B cell (primary cell): ENCODE measurements at regions not wholly inside any gene's neighbourhood (a gene's known extent, or its start where the extent isn't known, plus 50 kb on each side); places are given as distances from the start of the nearest gene placed in this dataset.

Experiments
- ATAC-seq: fragments of 200-7000 bp; cut with Tn5 transposase; one replicate; pipeline ENCODE4 v1.10.0; 2021; ENCODE audit warnings: low read depth, mild to moderate bottlenecking, moderate number of reproducible peaks, moderate library complexity
- CTCF ChIA-PET: fragments of 350-600 bp; sonication (Branson Sonifier 250); formaldehyde crosslinking; loops from one replicate; lab custom pipeline; 2021; ENCODE audit warnings: antibody characterized with exemption, inconsistent platforms; lab: Charles Lee
- POLR2A ChIA-PET: fragments of 350-600 bp; sonication (Branson Sonifier 250); formaldehyde crosslinking; loops from one replicate; lab custom pipeline; 2021; ENCODE audit warnings: antibody characterized with exemption; lab: Charles Lee
- DNase-seq: peaks from one replicate; pipeline ENCODE4 v3.0.0; 2013
- H2AFZ ChIP-seq: 2 replicates; pipeline ENCODE4 v1.6.1; 2012; ENCODE audit warnings: mild to moderate bottlenecking, low read depth, low read length; ENCODE audit not compliant: insufficient read depth, poor library complexity, severe bottlenecking
- H3K27ac ChIP-seq, 2 donors: 1 replicate in 1 of 2; 2 replicates in 1 of 2; pipeline ENCODE4 v1.5.1; 2012 to 2013; ENCODE audit warnings: low read length in 2 of 2, mild to moderate bottlenecking in 2 of 2, moderate library complexity in 1 of 2
- H3K27me3 ChIP-seq, 4 experiments: fragments of 200-600 bp in 1 of 4; sonication (generic) in 1 of 4; replicated peaks in 1 of 4; 1 replicate in 2 of 4; 2 replicates in 2 of 4; pipeline versions ENCODE4 v1.6.1 to v1.7.0; 2013 to 2016; ENCODE audit warnings: low read length in 3 of 4, mild to moderate bottlenecking in 2 of 4, mixed read lengths in 1 of 4, moderate library complexity in 1 of 4; ENCODE audit not compliant: insufficient read depth in 4 of 4, control insufficient read depth in 3 of 4; ENCODE audit errors: control extremely low read depth in 1 of 4
- H3K36me3 ChIP-seq, 2 experiments: replicated peaks in 1 of 2; 1 replicate in 1 of 2; 2 replicates in 1 of 2; pipeline versions ENCODE4 v1.6.1 to v1.7.1; 2013; ENCODE audit warnings: low read length in 1 of 2; ENCODE audit not compliant: insufficient read depth in 2 of 2, control insufficient read depth in 1 of 2; ENCODE audit errors: control extremely low read depth in 1 of 2, extremely low read depth in 1 of 2
- H3K4me1 ChIP-seq, 2 donors: fragments of 200-600 bp in 1 of 2; sonication (generic) in 1 of 2; 1 replicate in 1 of 2; 2 replicates in 1 of 2; pipeline versions ENCODE4 v1.5.1 to v1.6.1; 2013 to 2017; ENCODE audit warnings: low read length in 2 of 2; ENCODE audit not compliant: control insufficient read depth in 2 of 2, insufficient read depth in 2 of 2
- H3K4me2 ChIP-seq: replicated peaks from 2 replicates; pipeline ENCODE3; 2012; ENCODE audit warnings: mild to moderate bottlenecking, low read depth, low read length; ENCODE audit not compliant: poor library complexity, severe bottlenecking
- H3K4me3 ChIP-seq, 5 experiments: fragments of 200-600 bp in 1 of 5; sonication (generic) in 1 of 5; 1 replicate in 3 of 5; 2 replicates in 2 of 5; pipeline versions ENCODE4 v1.5.1 to v1.7.0; 2011 to 2016; ENCODE audit warnings: low read length in 4 of 5, mild to moderate bottlenecking in 4 of 5, low read depth in 2 of 5, control low read depth in 1 of 5, moderate library complexity in 1 of 5; ENCODE audit not compliant: insufficient read depth in 1 of 5; ENCODE audit errors: control extremely low read depth in 1 of 5, extremely low read depth in 1 of 5
- H3K79me2 ChIP-seq: fragments of 200-600 bp; sonication (generic); one replicate; pipeline ENCODE4 v1.6.0; 2016; ENCODE audit warnings: low read length; ENCODE audit not compliant: control insufficient read depth, insufficient read depth
- H3K9ac ChIP-seq: fragments of 200-600 bp; sonication (generic); 2 replicates; pipeline ENCODE4 v1.6.1; 2017; ENCODE audit warnings: mild to moderate bottlenecking, low read length, moderate library complexity
- H3K9me3 ChIP-seq, 3 donors: one replicate each; pipeline versions ENCODE4 v1.6.1 to v1.7.1; 2013; ENCODE audit warnings: low read length in 2 of 3; ENCODE audit not compliant: control insufficient read depth in 2 of 3, insufficient read depth in 1 of 3; ENCODE audit errors: control extremely low read depth in 1 of 3
- H4K20me1 ChIP-seq: 2 replicates; pipeline ENCODE4 v1.6.0; 2012; ENCODE audit warnings: mild to moderate bottlenecking, low read length; ENCODE audit not compliant: insufficient read depth, control insufficient read depth, poor library complexity, severe bottlenecking
- H3K27ac Mint-ChIP-seq: one replicate; pipeline ENCODE4 v1.8.0; 2021; ENCODE audit warnings: mixed read lengths
- H3K27me3 Mint-ChIP-seq: one replicate; pipeline ENCODE4 v1.8.0; 2021; ENCODE audit warnings: mixed read lengths
- H3K4me1 Mint-ChIP-seq: one replicate; pipeline ENCODE4 v1.8.0; 2021; ENCODE audit warnings: mixed read lengths
- H3K4me3 Mint-ChIP-seq: one replicate; pipeline ENCODE4 v1.8.0; 2021; ENCODE audit warnings: mixed read lengths
- H3K9me3 Mint-ChIP-seq: one replicate; pipeline ENCODE4 v1.8.0; 2022; ENCODE audit warnings: mixed read lengths; ENCODE audit not compliant: insufficient read depth
- EZH2 ChIP-seq: IDR thresholded peaks from 2 replicates; pipeline ENCODE4 v1.6.1; 2012; ENCODE audit warnings: borderline replicate concordance, low read depth, mild to moderate bottlenecking, moderate library complexity, low read length; ENCODE audit not compliant: insufficient read depth, poor library complexity, severe bottlenecking
- WGBS: methylation state at CpG from one replicate; pipeline ENCODE4 v1.1.5; 2013; ENCODE audit warnings: missing lambda C conversion rate; ENCODE audit not compliant: insufficient coverage; 5-methylcytosine and 5-hydroxymethylcytosine counted together
- intact Hi-C: fragments of 100-400 bp; cut with micrococcal nuclease; formaldehyde crosslinking; loops from one replicate; pipeline ENCODE4 v1.10.0; 2022
- TF ChIP-seq, protein P1 (sequence below): fragments of 200-600 bp; IDR thresholded peaks from one replicate; pipeline ENCODE4 v1.8.0; 2022; ENCODE audit warnings: antibody characterized with exemption, mild to moderate bottlenecking

DNA sequence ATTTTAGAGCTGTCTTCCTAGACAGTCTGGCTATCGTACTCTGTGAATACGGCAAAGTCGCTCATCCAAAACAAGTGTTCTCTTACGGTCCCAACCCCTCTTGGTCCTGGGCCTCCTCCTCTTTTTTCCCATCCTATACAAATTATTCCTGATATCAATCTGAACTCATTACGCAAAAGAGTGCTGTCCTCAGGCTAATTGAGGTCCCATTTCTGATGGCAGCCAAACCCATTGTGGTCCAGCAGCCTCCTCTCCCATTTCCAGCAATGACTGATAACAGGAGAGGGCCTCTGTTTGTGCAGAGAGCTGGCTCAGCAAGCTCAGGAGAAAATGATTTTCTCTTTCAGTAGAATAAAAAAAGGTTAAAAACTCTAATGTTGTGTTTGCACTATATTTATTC is 203.4 kb upstream of the GHITM start:
- POLR2A ChIA-PET: no interaction called here
- no peak overlapping the region for H3K4me2 ChIP-seq
- intact Hi-C loops: no loop called here
- H2AFZ ChIP-seq: no peak overlapping the region
- H3K79me2 ChIP-seq: no peaks in the 10 kb centered on the region
- H3K4me1 ChIP-seq: no peaks in the 10 kb centered on the region
- no peak overlapping the region for H3K4me3 ChIP-seq
- no peak for ATAC-seq
- no peak overlapping the region for H3K4me3 Mint-ChIP-seq
- no peaks in the 10 kb centered on the region for H3K9me3 Mint-ChIP-seq
- H3K27me3 Mint-ChIP-seq: no peaks in the 10 kb centered on the region
- H3K27ac Mint-ChIP-seq: no peak overlapping the region
- H3K9ac ChIP-seq: no peak overlapping the region
- WGBS: 95% methylated on average over 4 of the region's 5 CpGs
- H3K9me3 ChIP-seq: no peaks in the 10 kb centered on the region
- H3K27ac ChIP-seq: no peak overlapping the region
- no peaks in the 10 kb centered on the region for H4K20me1 ChIP-seq
- no peaks in the 10 kb centered on the region for H3K27me3 ChIP-seq
- DNase-seq: no peak
- H3K4me1 Mint-ChIP-seq: no peaks in the 10 kb centered on the region
- TF ChIP-seq, protein P1, sequence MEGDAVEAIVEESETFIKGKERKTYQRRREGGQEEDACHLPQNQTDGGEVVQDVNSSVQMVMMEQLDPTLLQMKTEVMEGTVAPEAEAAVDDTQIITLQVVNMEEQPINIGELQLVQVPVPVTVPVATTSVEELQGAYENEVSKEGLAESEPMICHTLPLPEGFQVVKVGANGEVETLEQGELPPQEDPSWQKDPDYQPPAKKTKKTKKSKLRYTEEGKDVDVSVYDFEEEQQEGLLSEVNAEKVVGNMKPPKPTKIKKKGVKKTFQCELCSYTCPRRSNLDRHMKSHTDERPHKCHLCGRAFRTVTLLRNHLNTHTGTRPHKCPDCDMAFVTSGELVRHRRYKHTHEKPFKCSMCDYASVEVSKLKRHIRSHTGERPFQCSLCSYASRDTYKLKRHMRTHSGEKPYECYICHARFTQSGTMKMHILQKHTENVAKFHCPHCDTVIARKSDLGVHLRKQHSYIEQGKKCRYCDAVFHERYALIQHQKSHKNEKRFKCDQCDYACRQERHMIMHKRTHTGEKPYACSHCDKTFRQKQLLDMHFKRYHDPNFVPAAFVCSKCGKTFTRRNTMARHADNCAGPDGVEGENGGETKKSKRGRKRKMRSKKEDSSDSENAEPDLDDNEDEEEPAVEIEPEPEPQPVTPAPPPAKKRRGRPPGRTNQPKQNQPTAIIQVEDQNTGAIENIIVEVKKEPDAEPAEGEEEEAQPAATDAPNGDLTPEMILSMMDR: no peak
- TF ChIP-seq EZH2: no peak
- H3K36me3 ChIP-seq: no peaks in the 10 kb centered on the region
- CTCF ChIA-PET: no interaction called here

DNA sequence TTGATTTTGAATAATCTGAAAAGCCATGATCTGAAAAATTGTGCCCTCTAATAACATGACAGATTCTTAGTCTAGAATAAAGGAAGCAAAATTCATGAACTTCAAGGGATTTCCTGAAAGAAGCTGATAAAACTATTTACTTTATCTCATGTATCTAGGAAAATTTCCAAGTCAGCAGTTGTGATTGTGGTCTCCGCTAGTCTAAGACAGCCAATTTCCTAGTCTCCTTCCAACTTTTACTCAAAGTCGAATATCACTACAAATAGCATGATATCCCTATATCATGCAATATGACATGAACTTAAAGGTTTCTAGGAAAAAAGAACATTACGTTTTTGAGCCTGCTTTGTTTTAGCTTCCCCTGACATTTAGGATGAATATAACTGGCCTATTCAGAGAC is 202.1 kb upstream of the GHITM start:
- Mint-ChIP-seq H3K27me3 (no peaks in the 10 kb centered on the region), H3K4me1 (no peaks in the 10 kb centered on the region), H3K27ac (no peak overlapping the region), H3K9me3 (no peaks in the 10 kb centered on the region), H3K4me3 (no peak overlapping the region)
- no peak overlapping the region for H3K9ac ChIP-seq
- ChIA-PET POLR2A (no interaction called here), CTCF (no interaction called here)
- WGBS: no CpG with 5 or more reads among the region's 3 CpGs
- no peak overlapping the region for H3K27ac ChIP-seq
- H3K9me3 ChIP-seq: no peaks in the 10 kb centered on the region
- ATAC-seq (no peak), DNase-seq (no peak)
- H4K20me1 ChIP-seq: no peaks in the 10 kb centered on the region
- TF ChIP-seq EZH2: no peak
- TF ChIP-seq, protein P1: no peak
- H3K4me1 ChIP-seq: no peaks in the 10 kb centered on the region
- intact Hi-C loops: no loop called here
- no peak overlapping the region for H3K4me2 ChIP-seq
- no peaks in the 10 kb centered on the region for H3K79me2 ChIP-seq
- H3K27me3 ChIP-seq: no peaks in the 10 kb centered on the region
- no peak overlapping the region for H2AFZ ChIP-seq
- H3K36me3 ChIP-seq: no peaks in the 10 kb centered on the region
- no peak overlapping the region for H3K4me3 ChIP-seq
